GM21619 (cell line): ENCODE measurements at regions not wholly inside any gene's neighbourhood (a gene's known extent, or its start where the extent isn't known, plus 50 kb on each side); places are given as distances from the start of the nearest gene placed in this dataset.
"Not testable (repeated sequence)": the region's sequence is repeated elsewhere in the genome, so short reads cannot be mapped to it uniquely, and the experiment has no call there.

Source experiments
- ATAC-seq: cut with Tn5 transposase; IDR thresholded peaks from one replicate; pipeline ENCODE4 v1.9.1; 2021; ENCODE audit not compliant: unreplicated experiment

- ATAC-seq: not testable (repeated sequence)
Measured at GRCh38 chr4:49322610-49323572, 336.8 kb downstream of the CWH43 start.

DNA sequence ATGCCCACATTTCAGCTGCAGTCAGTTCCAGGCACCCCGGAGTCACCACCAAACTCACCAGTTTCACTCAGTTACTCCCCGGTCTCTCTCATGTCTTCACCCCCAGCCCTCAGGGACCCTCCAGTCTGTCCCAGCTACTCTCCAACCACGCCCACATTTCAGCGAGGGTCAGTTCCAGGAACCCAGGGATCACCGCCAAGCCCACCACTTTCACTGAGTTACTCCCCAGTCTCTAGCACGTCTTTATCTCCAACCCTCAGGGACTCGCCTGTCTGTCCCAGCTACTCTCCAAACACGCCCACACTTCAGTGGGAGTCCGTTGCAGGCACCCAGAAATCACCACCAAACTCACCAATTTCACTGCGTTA lies 337.5 kb downstream of the CWH43 start:
- ATAC-seq: not testable (repeated sequence)
